ENCODE measurements at regions not wholly inside any gene's neighbourhood (a gene's known extent, or its start where the extent isn't known, plus 50 kb on each side); places are given as distances from the start of the nearest gene placed in this dataset.

- no peak for TF ChIP-seq CTCF (IDR thresholded peaks at IDR 0.05; ENCODE audit: insufficient read depth, low read length)
- TF ChIP-seq POLR2AphosphoS5 (IDR thresholded peaks at IDR 0.05; ENCODE audit: low read depth) = no peak
Measured at GRCh38 chr7:155921804-155922066, 109.5 kb upstream of the SHH start.
